ENCODE measurements at regions not wholly inside any gene's neighbourhood (a gene's known extent, or its start where the extent isn't known, plus 50 kb on each side); places are given as distances from the start of the nearest gene placed in this dataset.

DNA sequence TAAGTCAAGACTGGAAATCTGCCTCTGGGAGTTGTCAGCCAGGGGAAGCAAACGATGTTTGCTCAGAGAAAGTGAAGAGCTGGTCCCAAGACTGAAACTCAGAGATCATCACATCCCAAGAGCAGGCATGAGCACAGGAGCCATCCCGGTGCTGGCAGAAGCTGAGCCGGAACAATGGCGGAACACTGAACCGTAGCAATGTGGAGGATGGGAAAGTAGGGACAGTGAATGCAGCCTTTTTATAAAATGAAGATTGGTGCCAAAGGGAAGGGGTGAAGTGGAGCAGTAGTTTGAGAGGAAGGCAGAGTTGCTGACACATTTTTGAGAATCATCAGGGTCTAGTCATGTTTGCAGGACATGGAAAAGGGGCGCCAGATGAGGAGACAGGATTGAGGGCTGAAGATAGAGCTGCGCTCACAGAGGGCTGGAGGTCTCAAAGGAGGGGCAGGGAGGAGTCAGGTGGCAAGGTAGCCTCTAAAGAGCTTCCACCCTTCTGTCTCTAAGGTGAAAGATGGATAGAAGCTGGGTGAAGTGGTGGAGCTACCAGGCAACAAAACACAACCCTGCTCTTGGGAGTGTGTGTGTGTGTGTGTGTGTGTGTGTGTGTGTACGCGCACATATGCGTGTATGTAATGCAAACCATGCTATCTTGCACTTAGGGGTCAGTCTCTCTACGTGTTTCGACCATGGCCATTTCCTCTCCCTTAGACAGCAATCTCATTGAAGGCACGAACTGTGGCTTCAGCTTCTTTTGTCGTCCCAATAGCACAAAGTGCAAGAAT is 94.3 kb upstream of the IRF2BP2 start:
- TF ChIP-seq, protein P1, sequence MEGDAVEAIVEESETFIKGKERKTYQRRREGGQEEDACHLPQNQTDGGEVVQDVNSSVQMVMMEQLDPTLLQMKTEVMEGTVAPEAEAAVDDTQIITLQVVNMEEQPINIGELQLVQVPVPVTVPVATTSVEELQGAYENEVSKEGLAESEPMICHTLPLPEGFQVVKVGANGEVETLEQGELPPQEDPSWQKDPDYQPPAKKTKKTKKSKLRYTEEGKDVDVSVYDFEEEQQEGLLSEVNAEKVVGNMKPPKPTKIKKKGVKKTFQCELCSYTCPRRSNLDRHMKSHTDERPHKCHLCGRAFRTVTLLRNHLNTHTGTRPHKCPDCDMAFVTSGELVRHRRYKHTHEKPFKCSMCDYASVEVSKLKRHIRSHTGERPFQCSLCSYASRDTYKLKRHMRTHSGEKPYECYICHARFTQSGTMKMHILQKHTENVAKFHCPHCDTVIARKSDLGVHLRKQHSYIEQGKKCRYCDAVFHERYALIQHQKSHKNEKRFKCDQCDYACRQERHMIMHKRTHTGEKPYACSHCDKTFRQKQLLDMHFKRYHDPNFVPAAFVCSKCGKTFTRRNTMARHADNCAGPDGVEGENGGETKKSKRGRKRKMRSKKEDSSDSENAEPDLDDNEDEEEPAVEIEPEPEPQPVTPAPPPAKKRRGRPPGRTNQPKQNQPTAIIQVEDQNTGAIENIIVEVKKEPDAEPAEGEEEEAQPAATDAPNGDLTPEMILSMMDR (IDR thresholded peaks at IDR 0.05) = no peak
- Histone ChIP-seq H3K27ac (no peak overlapping the region), H3K36me3 (no peaks in the 10 kb centered on the region), H3K4me3 (no peak overlapping the region), H3K27me3 (no peaks in the 10 kb centered on the region), H3K9me3 (no peaks in the 10 kb centered on the region), H3K4me1 (peaks cover 0 to 43% (median 15%) of the 10 kb centered on the region in 9 donors)
- intact Hi-C loops (cut with DNase I) = loop anchor here in 1 of 10 donors (10.0 kb wide), 1 partner anchor 209 kb away; no protein-coding TSS in a partner anchor
- DNase-seq (no peak), ATAC-seq (no peak)
- WGBS, 2 donors = 95 to 97% methylated on average over 14 of the region's 14 CpGs

DNA sequence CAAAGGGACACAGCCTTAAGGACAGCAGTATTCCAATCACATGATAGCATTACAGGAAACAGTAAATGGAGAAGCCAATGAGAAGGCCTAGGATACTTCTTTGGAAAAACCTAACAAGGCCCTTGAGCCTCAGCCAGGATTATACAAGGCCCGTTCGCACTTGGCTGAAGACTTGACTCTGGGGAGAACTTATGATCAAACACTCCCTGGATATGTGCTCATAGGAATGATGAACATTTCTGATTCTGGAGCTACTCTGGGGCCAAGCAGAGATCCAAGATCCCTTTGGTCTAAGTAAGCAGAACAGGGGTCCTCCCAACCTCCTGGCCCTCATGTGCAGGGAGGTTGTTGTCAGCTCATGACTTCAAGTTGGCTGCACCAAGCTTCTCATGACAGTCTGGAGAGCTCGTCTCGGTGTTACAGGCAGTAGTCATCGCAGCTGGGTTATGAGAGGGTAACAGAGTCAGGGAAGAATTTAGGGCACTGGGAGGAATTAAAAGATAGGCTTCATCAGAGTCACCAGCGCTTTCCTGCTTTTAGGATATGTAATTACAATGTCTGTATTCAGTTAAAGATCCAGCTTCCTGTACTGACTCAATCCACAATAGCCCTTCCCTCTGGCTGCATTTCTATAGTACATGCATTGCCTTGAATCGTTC is 92.5 kb upstream of the IRF2BP2 start:
- 49 to 58% methylated on average over 7 of the region's 7 CpGs for WGBS, 2 donors
- peak in 1 of 2 donors; percentile 72 for DNase-seq
- H3K4me1 ChIP-seq = peaks cover 0 to 40% (median 15%) of the 10 kb centered on the region in 9 donors
- H3K9me3 ChIP-seq = no peaks in the 10 kb centered on the region
- peak; percentile 76 to 89 (median 84) for ATAC-seq
- H3K4me3 ChIP-seq = no peak overlapping the region
- TF ChIP-seq, protein P1 (IDR thresholded peaks at IDR 0.05) = no peak
- no peaks in the 10 kb centered on the region for H3K27me3 ChIP-seq
- intact Hi-C loops (cut with DNase I) = loop anchor here in 1 of 10 donors (10.0 kb wide), 1 partner anchor 208 kb away; no protein-coding TSS in a partner anchor
- peak overlapping the region in 9 of 10 donors; percentile 35 to 78 (median 66) for H3K27ac ChIP-seq
- no peaks in the 10 kb centered on the region for H3K36me3 ChIP-seq

DNA sequence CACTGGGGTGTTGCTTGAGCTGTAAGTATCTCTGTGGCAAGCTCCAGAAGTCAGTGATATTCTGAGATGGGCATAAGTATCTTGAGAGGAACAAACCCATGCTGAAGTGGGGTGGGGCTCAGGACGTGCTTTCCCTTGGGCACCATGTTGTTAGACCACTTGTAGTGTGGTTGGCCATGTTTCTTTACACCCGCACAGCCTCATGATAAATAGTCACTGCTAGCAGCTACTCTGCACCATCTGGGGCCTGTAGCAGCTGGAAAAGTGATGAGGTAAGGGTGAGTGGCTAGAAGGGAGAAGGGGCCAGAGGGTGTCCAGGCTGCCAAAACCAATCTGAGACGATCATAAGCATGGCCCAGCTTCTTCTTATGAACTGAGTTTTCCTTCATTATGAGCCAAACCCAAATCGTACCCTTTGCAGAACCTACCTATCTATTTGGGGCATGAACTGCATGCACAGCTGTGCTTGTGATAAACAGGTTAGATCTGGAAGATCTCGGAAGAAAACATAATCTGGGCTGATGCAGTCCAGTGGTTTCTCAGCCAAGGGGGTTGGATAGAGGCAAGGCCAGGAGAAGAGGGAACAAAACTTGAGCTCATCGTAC is 91.9 kb upstream of the IRF2BP2 start:
- TF ChIP-seq, protein P1 (IDR thresholded peaks at IDR 0.05) = no peak
- Histone ChIP-seq H3K27ac (peak overlapping the region; percentile 6 to 78 (median 59)), H3K27me3 (no peaks in the 10 kb centered on the region), H3K4me3 (no peak overlapping the region), H3K36me3 (no peaks in the 10 kb centered on the region), H3K4me1 (peaks cover 0 to 40% (median 15%) of the 10 kb centered on the region in 9 donors), H3K9me3 (no peaks in the 10 kb centered on the region)
- intact Hi-C loops (cut with DNase I) = loop anchor here in 3 of 10 donors (2.0 to 10.0 kb wide), 3 partner anchors 17 to 207 kb away; no protein-coding TSS in a partner anchor
- 76 to 84% methylated on average over 6 of the region's 6 CpGs for WGBS, 2 donors
- ATAC-seq = peak; percentile 64 to 82 (median 72)
- peak in 1 of 2 donors; percentile 57 for DNase-seq

Measured in heart right ventricle (tissue), 16 donors.